GM23338 (cell line): ENCODE measurements at regions not wholly inside any gene's neighbourhood (a gene's known extent, or its start where the extent isn't known, plus 50 kb on each side); places are given as distances from the start of the nearest gene placed in this dataset.
"Not testable (repeated sequence)": the region's sequence is repeated elsewhere in the genome, so short reads cannot be mapped to it uniquely, and the experiment has no call there.

ENCODE experiments used
- ATAC-seq: fragments of 200-7000 bp; cut with Tn5 transposase; 3 replicates; pipeline ENCODE4 v1.9.1; 2020
- DNase-seq: peaks from one replicate; pipeline ENCODE4 v3.0.0-alpha.2; 2015; ENCODE audit warnings: low spot score
- H2AFZ ChIP-seq: fragments of 200-600 bp; sonication (generic); 2 replicates; pipeline ENCODE4 v1.8.0; 2016; ENCODE audit warnings: antibody characterized with exemption, mild to moderate bottlenecking, moderate library complexity
- H3F3A ChIP-seq: fragments of 200-600 bp; sonication (generic); replicated peaks from 2 replicates; pipeline ENCODE4 v1.8.0; 2017; ENCODE audit warnings: antibody characterized with exemption, mixed run types, low read depth
- H3K27ac ChIP-seq: fragments of 200-600 bp; sonication (generic); 2 replicates; pipeline ENCODE4 v1.6.1; 2016; ENCODE audit warnings: low read depth
- H3K27me3 ChIP-seq: fragments of 200-600 bp; sonication (generic); 2 replicates; pipeline ENCODE4 v1.8.0; 2016; ENCODE audit warnings: mild to moderate bottlenecking, mixed run types, moderate library complexity; ENCODE audit not compliant: insufficient read depth
- H3K36me3 ChIP-seq: fragments of 200-600 bp; sonication (generic); 2 replicates; pipeline ENCODE4 v1.8.0; 2016; ENCODE audit warnings: mild to moderate bottlenecking; ENCODE audit not compliant: insufficient read depth
- H3K4me1 ChIP-seq: fragments of 200-600 bp; sonication (generic); 2 replicates; pipeline ENCODE4 v1.8.0; 2016; ENCODE audit warnings: mild to moderate bottlenecking, moderate library complexity; ENCODE audit not compliant: insufficient read depth
- H3K4me2 ChIP-seq: fragments of 200-600 bp; sonication (generic); 2 replicates; pipeline ENCODE4 v1.7.1; 2017; ENCODE audit warnings: mixed run types
- H3K4me3 ChIP-seq: fragments of 200-600 bp; sonication (generic); 2 replicates; pipeline ENCODE4 v1.6.1; 2016; ENCODE audit warnings: mixed run types
- H3K79me2 ChIP-seq: fragments of 200-600 bp; sonication (generic); replicated peaks from 2 replicates; pipeline ENCODE4 v1.8.0; 2017; ENCODE audit warnings: mild to moderate bottlenecking; ENCODE audit not compliant: insufficient read depth
- H3K9me2 ChIP-seq: fragments of 200-600 bp; sonication (generic); 2 replicates; pipeline ENCODE4 v1.8.0; 2017; ENCODE audit not compliant: insufficient read depth
- H4K20me1 ChIP-seq: fragments of 200-600 bp; sonication (generic); replicated peaks from 2 replicates; pipeline ENCODE4 v1.8.0; 2017; ENCODE audit warnings: mild to moderate bottlenecking; ENCODE audit not compliant: insufficient read depth
- H3K27ac Mint-ChIP-seq: 2 replicates; pipeline ENCODE4 v1.8.0; 2020; ENCODE audit warnings: inconsistent platforms, mild to moderate bottlenecking, moderate library complexity, mixed read lengths
- H3K27me3 Mint-ChIP-seq: 3 replicates; pipeline ENCODE4 v1.8.0; 2022; ENCODE audit warnings: low read depth, mild to moderate bottlenecking, moderate library complexity, mixed read lengths, inconsistent platforms; ENCODE audit not compliant: insufficient read depth, poor library complexity
- H3K36me3 Mint-ChIP-seq: 3 replicates; pipeline ENCODE4 v1.8.0; 2021; ENCODE audit warnings: low read depth, mild to moderate bottlenecking, inconsistent platforms, moderate library complexity, mixed read lengths
- H3K4me1 Mint-ChIP-seq: 3 replicates; pipeline ENCODE4 v1.8.0; 2020; ENCODE audit warnings: mild to moderate bottlenecking, inconsistent platforms, mixed read lengths
- H3K4me3 Mint-ChIP-seq: 3 replicates; pipeline ENCODE4 v1.8.0; 2021; ENCODE audit warnings: moderate library complexity, mild to moderate bottlenecking, inconsistent platforms, mixed read lengths
- H3K9me3 Mint-ChIP-seq: 3 replicates; pipeline ENCODE4 v1.8.0; 2020; ENCODE audit warnings: moderate library complexity, mild to moderate bottlenecking, inconsistent platforms, mixed read lengths
- CREB1 ChIP-seq: fragments of 250-450 bp; sonication (Bioruptor Pico); IDR thresholded peaks from 2 replicates; pipeline ENCODE4 v1.5.0; 2020; ENCODE audit warnings: low read depth, mild to moderate bottlenecking, moderate library complexity
- CTCF ChIP-seq, 2 experiments: fragments of 200-600 bp in 1 of 2; sonication (generic) in 1 of 2; conservative IDR thresholded peaks; 2 replicates each; pipeline versions ENCODE4 v1.5.1 to v1.6.1; 2016 to 2017; ENCODE audit warnings: antibody characterized with exemption in 2 of 2, low read depth in 2 of 2, mild to moderate bottlenecking in 2 of 2, moderate library complexity in 1 of 2
- EZH2 ChIP-seq: fragments of 200-600 bp; sonication (generic); IDR thresholded peaks from one replicate; pipeline ENCODE4 v1.8.0; 2017; ENCODE audit warnings: antibody characterized with exemption, mild to moderate bottlenecking, low read depth; ENCODE audit not compliant: unreplicated experiment
- JUNB ChIP-seq: IDR thresholded peaks from one replicate; pipeline ENCODE4 v1.6.1; 2016; ENCODE audit warnings: antibody characterized with exemption; ENCODE audit not compliant: unreplicated experiment
- NANOG ChIP-seq: IDR thresholded peaks from 2 replicates; pipeline ENCODE4 v1.6.1; 2016; ENCODE audit warnings: antibody characterized with exemption, borderline replicate concordance
- REST ChIP-seq: IDR thresholded peaks from one replicate; pipeline ENCODE4 v1.6.1; 2018; ENCODE audit warnings: antibody characterized with exemption; ENCODE audit not compliant: unreplicated experiment
- STAT1 ChIP-seq: IDR thresholded peaks from one replicate; pipeline ENCODE4 v1.6.1; 2016; ENCODE audit warnings: antibody characterized with exemption; ENCODE audit not compliant: unreplicated experiment
- ZNF114 ChIP-seq: fragments of 250-450 bp; sonication (Bioruptor Pico); IDR thresholded peaks from 2 replicates; pipeline ENCODE4 v1.5.0; 2020; ENCODE audit warnings: mild to moderate bottlenecking, moderate library complexity

GRCh38 chr9:124128568-124129166 is 117.1 kb downstream of the LHX2 start:
- H3K9me2 ChIP-seq, result no peaks in the 10 kb centered on the region
- H3K4me2 ChIP-seq, result no peak overlapping the region
- TF ChIP-seq CREB1 (CRISPR knock-in tag), result no peak
- TF ChIP-seq REST, result no peak
- TF ChIP-seq CTCF (conservative IDR thresholded peaks at IDR 0.05; ENCODE audit: low read depth in 2 of 2), result no peak
- no peak for TF ChIP-seq STAT1
- TF ChIP-seq EZH2, result no peak
- no peak for TF ChIP-seq ZNF114 (CRISPR knock-in tag)
- no peak for TF ChIP-seq NANOG
- TF ChIP-seq JUNB, result no peak
- peaks cover 5% of the 10 kb centered on the region; the same call in 1 of the 2 replicates for H4K20me1 ChIP-seq
- H2AFZ ChIP-seq, result no peak overlapping the region
- no peaks in the 10 kb centered on the region for H3K4me1 ChIP-seq
- no peak overlapping the region for H3K4me3 Mint-ChIP-seq
- H3K27ac ChIP-seq, result no peak overlapping the region
- H3K27ac Mint-ChIP-seq, result no peak overlapping the region
- no peaks in the 10 kb centered on the region for H3K79me2 ChIP-seq
- no peaks in the 10 kb centered on the region for H3K36me3 Mint-ChIP-seq
- H3K9me3 Mint-ChIP-seq, result no peaks in the 10 kb centered on the region
- peaks cover 10% of the 10 kb centered on the region for H3K27me3 Mint-ChIP-seq
- no peaks in the 10 kb centered on the region for H3K27me3 ChIP-seq
- H3K4me3 ChIP-seq, result no peak overlapping the region
- H3F3A ChIP-seq, result no peaks in the 10 kb centered on the region
- no peaks in the 10 kb centered on the region for H3K36me3 ChIP-seq
- DNase-seq (no peak), ATAC-seq (no peak)
- peaks cover 11% of the 10 kb centered on the region for H3K4me1 Mint-ChIP-seq

GRCh38 chr9:124130277-124131075 is 118.9 kb downstream of the LHX2 start:
- H3K4me1 Mint-ChIP-seq, result peaks cover 3% of the 10 kb centered on the region; the same call in 2 of the 3 replicates
- Histone ChIP-seq H2AFZ (no peak overlapping the region), H3K9me2 (no peaks in the 10 kb centered on the region), H3K27ac (no peak overlapping the region), H3F3A (no peaks in the 10 kb centered on the region), H4K20me1 (peaks cover 5% of the 10 kb centered on the region; the same call in 1 of the 2 replicates), H3K4me2 (no peak overlapping the region), H3K36me3 (no peaks in the 10 kb centered on the region), H3K27me3 (no peaks in the 10 kb centered on the region), H3K4me3 (no peak overlapping the region), H3K79me2 (no peaks in the 10 kb centered on the region), H3K4me1 (no peaks in the 10 kb centered on the region)
- H3K4me3 Mint-ChIP-seq, result no peak overlapping the region
- ATAC-seq, result no peak
- no peak overlapping the region for H3K27ac Mint-ChIP-seq
- H3K27me3 Mint-ChIP-seq, result peaks cover 7% of the 10 kb centered on the region
- TF ChIP-seq CTCF (conservative IDR thresholded peaks at IDR 0.05; ENCODE audit: low read depth in 2 of 2) (no peak), JUNB (no peak)
- no peaks in the 10 kb centered on the region for H3K36me3 Mint-ChIP-seq
- no peaks in the 10 kb centered on the region for H3K9me3 Mint-ChIP-seq
- no peak for DNase-seq

GRCh38 chr9:124131518-124131917 is 120.0 kb downstream of the LHX2 start:
- not testable (repeated sequence) for H3K4me2 ChIP-seq, H3K4me1 ChIP-seq, H3K36me3 ChIP-seq, DNase-seq, H3K4me3 Mint-ChIP-seq, H3K4me1 Mint-ChIP-seq, H3K9me3 Mint-ChIP-seq, H3K4me3 ChIP-seq, H3K27ac Mint-ChIP-seq, ATAC-seq, H3K27ac ChIP-seq, H2AFZ ChIP-seq, H3K27me3 ChIP-seq, H3F3A ChIP-seq, H3K36me3 Mint-ChIP-seq, H3K79me2 ChIP-seq, H3K9me2 ChIP-seq, H3K27me3 Mint-ChIP-seq, H4K20me1 ChIP-seq
